ENCODE measurements at regions not wholly inside any gene's neighbourhood (a gene's known extent, or its start where the extent isn't known, plus 50 kb on each side); places are given as distances from the start of the nearest gene placed in this dataset.

- Histone ChIP-seq H3K27me3 (ENCODE audit: insufficient read depth, insufficient read length) (no peaks in the 10 kb centered on the region), H3K4me1 (ENCODE audit: insufficient read depth, insufficient read length) (no peaks in the 10 kb centered on the region), H3K9ac (ENCODE audit: insufficient read length, low read depth) (no peak overlapping the region), H3K9me3 (ENCODE audit: insufficient read depth, low read length) (no peaks in the 10 kb centered on the region), H3K4me3 (ENCODE audit: insufficient read length, low read depth) (no peak overlapping the region), H3K36me3 (ENCODE audit: insufficient read depth, insufficient read length, low read length) (no peaks in the 10 kb centered on the region)
- DNase-seq (ENCODE audit: low read depth, low spot score) = no peak
- no peak for TF ChIP-seq YY1 (IDR thresholded peaks at IDR 0.05; ENCODE audit: insufficient read depth, insufficient read length)
- no peak for TF ChIP-seq SUZ12 (IDR thresholded peaks at IDR 0.05; ENCODE audit: extremely low read depth, insufficient read depth, insufficient read length)
- TF ChIP-seq ZNF274 (IDR thresholded peaks at IDR 0.05; ENCODE audit: low read depth, low read length) = no peak
These were observed 189.2 kb downstream of the PCSK1 start for GRCh38 chr5:96243862-96244261.

GRCh38 chr5:96243203-96243602 lies 189.8 kb downstream of the PCSK1 start:
- DNase-seq (ENCODE audit: low read depth, low spot score) = no peak
- Histone ChIP-seq H3K4me1 (ENCODE audit: insufficient read depth, insufficient read length) (no peaks in the 10 kb centered on the region), H3K4me3 (ENCODE audit: insufficient read length, low read depth) (no peak overlapping the region), H3K9me3 (ENCODE audit: insufficient read depth, low read length) (no peaks in the 10 kb centered on the region), H3K9ac (ENCODE audit: insufficient read length, low read depth) (no peak overlapping the region), H3K36me3 (ENCODE audit: insufficient read depth, insufficient read length, low read length) (no peaks in the 10 kb centered on the region), H3K27me3 (ENCODE audit: insufficient read depth, insufficient read length) (no peaks in the 10 kb centered on the region)
- TF ChIP-seq YY1 (IDR thresholded peaks at IDR 0.05; ENCODE audit: insufficient read depth, insufficient read length) = no peak
- TF ChIP-seq ZNF274 (IDR thresholded peaks at IDR 0.05; ENCODE audit: low read depth, low read length) = no peak
- no peak for TF ChIP-seq SUZ12 (IDR thresholded peaks at IDR 0.05; ENCODE audit: extremely low read depth, insufficient read depth, insufficient read length)

GRCh38 chr5:96242571-96242970 lies 190.5 kb downstream of the PCSK1 start:
- Histone ChIP-seq H3K27me3 (ENCODE audit: insufficient read depth, insufficient read length) (no peaks in the 10 kb centered on the region), H3K4me1 (ENCODE audit: insufficient read depth, insufficient read length) (no peaks in the 10 kb centered on the region), H3K36me3 (ENCODE audit: insufficient read depth, insufficient read length, low read length) (no peaks in the 10 kb centered on the region), H3K9ac (ENCODE audit: insufficient read length, low read depth) (no peak overlapping the region), H3K9me3 (ENCODE audit: insufficient read depth, low read length) (no peaks in the 10 kb centered on the region), H3K4me3 (ENCODE audit: insufficient read length, low read depth) (no peak overlapping the region)
- TF ChIP-seq SUZ12 (IDR thresholded peaks at IDR 0.05; ENCODE audit: extremely low read depth, insufficient read depth, insufficient read length) = no peak
- no peak for TF ChIP-seq ZNF274 (IDR thresholded peaks at IDR 0.05; ENCODE audit: low read depth, low read length)
- TF ChIP-seq YY1 (IDR thresholded peaks at IDR 0.05; ENCODE audit: insufficient read depth, insufficient read length) = no peak
- no peak for DNase-seq (ENCODE audit: low read depth, low spot score)

GRCh38 chr5:96236831-96237230 lies 196.2 kb downstream of the PCSK1 start:
- no peak overlapping the region for H3K9ac ChIP-seq (ENCODE audit: insufficient read length, low read depth)
- H3K36me3 ChIP-seq (ENCODE audit: insufficient read depth, insufficient read length, low read length) = no peaks in the 10 kb centered on the region
- no peaks in the 10 kb centered on the region for H3K27me3 ChIP-seq (ENCODE audit: insufficient read depth, insufficient read length)
- TF ChIP-seq SUZ12 (IDR thresholded peaks at IDR 0.05; ENCODE audit: extremely low read depth, insufficient read depth, insufficient read length) (no peak), ZNF274 (IDR thresholded peaks at IDR 0.05; ENCODE audit: low read depth, low read length) (no peak), YY1 (IDR thresholded peaks at IDR 0.05; ENCODE audit: insufficient read depth, insufficient read length) (no peak)
- H3K9me3 ChIP-seq (ENCODE audit: insufficient read depth, low read length) = no peaks in the 10 kb centered on the region
- DNase-seq (ENCODE audit: low read depth, low spot score) = no peak
- no peak overlapping the region for H3K4me3 ChIP-seq (ENCODE audit: insufficient read length, low read depth)
- H3K4me1 ChIP-seq (ENCODE audit: insufficient read depth, insufficient read length) = no peaks in the 10 kb centered on the region

GRCh38 chr5:96236051-96236450 lies 197.0 kb downstream of the PCSK1 start:
- H3K27me3 ChIP-seq (ENCODE audit: insufficient read depth, insufficient read length) = no peaks in the 10 kb centered on the region
- H3K9ac ChIP-seq (ENCODE audit: insufficient read length, low read depth) = no peak overlapping the region
- no peaks in the 10 kb centered on the region for H3K36me3 ChIP-seq (ENCODE audit: insufficient read depth, insufficient read length, low read length)
- H3K9me3 ChIP-seq (ENCODE audit: insufficient read depth, low read length) = no peaks in the 10 kb centered on the region
- H3K4me3 ChIP-seq (ENCODE audit: insufficient read length, low read depth) = no peak overlapping the region
- no peak for TF ChIP-seq SUZ12 (IDR thresholded peaks at IDR 0.05; ENCODE audit: extremely low read depth, insufficient read depth, insufficient read length)
- no peak for TF ChIP-seq YY1 (IDR thresholded peaks at IDR 0.05; ENCODE audit: insufficient read depth, insufficient read length)
- no peak for DNase-seq (ENCODE audit: low read depth, low spot score)
- H3K4me1 ChIP-seq (ENCODE audit: insufficient read depth, insufficient read length) = no peaks in the 10 kb centered on the region

- Histone ChIP-seq H3K4me3 (ENCODE audit: insufficient read length, low read depth) (no peak overlapping the region), H3K27me3 (ENCODE audit: insufficient read depth, insufficient read length) (no peaks in the 10 kb centered on the region), H3K9ac (ENCODE audit: insufficient read length, low read depth) (no peak overlapping the region), H3K9me3 (ENCODE audit: insufficient read depth, low read length) (no peaks in the 10 kb centered on the region), H3K4me1 (ENCODE audit: insufficient read depth, insufficient read length) (no peaks in the 10 kb centered on the region), H3K36me3 (ENCODE audit: insufficient read depth, insufficient read length, low read length) (no peaks in the 10 kb centered on the region)
- no peak for DNase-seq (ENCODE audit: low read depth, low spot score)
- TF ChIP-seq ZNF274 (IDR thresholded peaks at IDR 0.05; ENCODE audit: low read depth, low read length) = no peak
- TF ChIP-seq YY1 (IDR thresholded peaks at IDR 0.05; ENCODE audit: insufficient read depth, insufficient read length) = no peak
- TF ChIP-seq SUZ12 (IDR thresholded peaks at IDR 0.05; ENCODE audit: extremely low read depth, insufficient read depth, insufficient read length) = no peak
These were observed 197.8 kb downstream of the PCSK1 start for GRCh38 chr5:96235008-96235910.

GRCh38 chr5:96232602-96233001 lies 200.4 kb downstream of the PCSK1 start:
- no peaks in the 10 kb centered on the region for H3K9me3 ChIP-seq (ENCODE audit: insufficient read depth, low read length)
- no peak overlapping the region for H3K9ac ChIP-seq (ENCODE audit: insufficient read length, low read depth)
- TF ChIP-seq YY1 (IDR thresholded peaks at IDR 0.05; ENCODE audit: insufficient read depth, insufficient read length) (no peak), ZNF274 (IDR thresholded peaks at IDR 0.05; ENCODE audit: low read depth, low read length) (no peak), SUZ12 (IDR thresholded peaks at IDR 0.05; ENCODE audit: extremely low read depth, insufficient read depth, insufficient read length) (no peak)
- no peaks in the 10 kb centered on the region for H3K27me3 ChIP-seq (ENCODE audit: insufficient read depth, insufficient read length)
- H3K4me1 ChIP-seq (ENCODE audit: insufficient read depth, insufficient read length) = no peaks in the 10 kb centered on the region
- DNase-seq (ENCODE audit: low read depth, low spot score) = no peak
- no peaks in the 10 kb centered on the region for H3K36me3 ChIP-seq (ENCODE audit: insufficient read depth, insufficient read length, low read length)
- H3K4me3 ChIP-seq (ENCODE audit: insufficient read length, low read depth) = no peak overlapping the region
